ENCODE measurements at regions not wholly inside any gene's neighbourhood (a gene's known extent, or its start where the extent isn't known, plus 50 kb on each side); places are given as distances from the start of the nearest gene placed in this dataset.
"Not testable (repeated sequence)": the region's sequence is repeated elsewhere in the genome, so short reads cannot be mapped to it uniquely, and the experiment has no call there.

- TF ChIP-seq CTCF (IDR thresholded peaks at IDR 0.05; ENCODE audit: low read depth, low read length): no peak
- in situ Hi-C loops (cut with HindIII; ENCODE audit: low sequenced_read_pairs): no loop called here
- no peak for DNase-seq (ENCODE audit: low read depth, low spot score)
- H3K4me3 ChIP-seq (ENCODE audit: low read depth, low read length): no peak overlapping the region
These were observed 286.6 kb downstream of the ZIC3 start for GRCh38 chrX:137852502-137852901.

GRCh38 chrX:137855490-137855889 is 289.6 kb downstream of the ZIC3 start:
- in situ Hi-C loops (cut with HindIII; ENCODE audit: low sequenced_read_pairs): no loop called here
- no peak for TF ChIP-seq CTCF (IDR thresholded peaks at IDR 0.05; ENCODE audit: low read depth, low read length)
- no peak overlapping the region for H3K4me3 ChIP-seq (ENCODE audit: low read depth, low read length)
- DNase-seq (ENCODE audit: low read depth, low spot score): no peak

GRCh38 chrX:137858106-137858505 is 292.2 kb downstream of the ZIC3 start:
- H3K4me3 ChIP-seq (ENCODE audit: low read depth, low read length): no peak overlapping the region
- DNase-seq (ENCODE audit: low read depth, low spot score): no peak
- no peak for TF ChIP-seq CTCF (IDR thresholded peaks at IDR 0.05; ENCODE audit: low read depth, low read length)
- in situ Hi-C loops (cut with HindIII; ENCODE audit: low sequenced_read_pairs): no loop called here

GRCh38 chrX:137878401-137878800 is 312.5 kb downstream of the ZIC3 start:
- TF ChIP-seq CTCF (IDR thresholded peaks at IDR 0.05; ENCODE audit: low read depth, low read length): no peak
- H3K4me3 ChIP-seq (ENCODE audit: low read depth, low read length): no peak overlapping the region

GRCh38 chrX:137882960-137883359 is 317.0 kb downstream of the ZIC3 start:
- TF ChIP-seq CTCF (IDR thresholded peaks at IDR 0.05; ENCODE audit: low read depth, low read length): no peak
- H3K4me3 ChIP-seq (ENCODE audit: low read depth, low read length): no peak overlapping the region
- no peak for DNase-seq (ENCODE audit: low read depth, low spot score)
- in situ Hi-C loops (cut with HindIII; ENCODE audit: low sequenced_read_pairs): no loop called here

More at GRCh38 chrX:137878401-137878800, 312.5 kb downstream of the ZIC3 start:
- in situ Hi-C loops (cut with HindIII; ENCODE audit: low sequenced_read_pairs): no loop called here
- DNase-seq (ENCODE audit: low read depth, low spot score): no peak

- DNase-seq (ENCODE audit: low read depth, low spot score); in situ Hi-C loops (cut with HindIII; ENCODE audit: low sequenced_read_pairs); H3K4me3 ChIP-seq (ENCODE audit: low read depth, low read length): not testable (repeated sequence)
These were observed 318.9 kb downstream of the ZIC3 start for GRCh38 chrX:137884813-137885212.

- H3K4me3 ChIP-seq (ENCODE audit: low read depth, low read length): no peak overlapping the region
- in situ Hi-C loops (cut with HindIII; ENCODE audit: low sequenced_read_pairs): no loop called here
- no peak for DNase-seq (ENCODE audit: low read depth, low spot score)
- TF ChIP-seq CTCF (IDR thresholded peaks at IDR 0.05; ENCODE audit: low read depth, low read length): no peak
These were observed 325.5 kb downstream of the ZIC3 start for GRCh38 chrX:137891431-137891830.
